Right ventricle myocardium superior (tissue), 1 donor: ENCODE measurements at regions not wholly inside any gene's neighbourhood (a gene's known extent, or its start where the extent isn't known, plus 50 kb on each side); places are given as distances from the start of the nearest gene placed in this dataset.
"Not testable (repeated sequence)": the region's sequence is repeated elsewhere in the genome, so short reads cannot be mapped to it uniquely, and the experiment has no call there.

Source experiments
- ATAC-seq: fragments of 200-7000 bp; cut with Tn5 transposase; one replicate; pipeline ENCODE4 v1.9.1; 2020; ENCODE audit warnings: mild to moderate bottlenecking; ENCODE audit not compliant: poor library complexity
- DNase-seq: peaks from one replicate; pipeline ENCODE4 v3.0.0-alpha.2; 2020
- intact Hi-C: fragments of 100-400 bp; cut with DNase I; formaldehyde crosslinking; loops from one replicate; pipeline ENCODE4 v1.11.2; 2022
- donor health status: DM: no; HTN: yes; CAD: no; lungs with severe emphysema.

DNA sequence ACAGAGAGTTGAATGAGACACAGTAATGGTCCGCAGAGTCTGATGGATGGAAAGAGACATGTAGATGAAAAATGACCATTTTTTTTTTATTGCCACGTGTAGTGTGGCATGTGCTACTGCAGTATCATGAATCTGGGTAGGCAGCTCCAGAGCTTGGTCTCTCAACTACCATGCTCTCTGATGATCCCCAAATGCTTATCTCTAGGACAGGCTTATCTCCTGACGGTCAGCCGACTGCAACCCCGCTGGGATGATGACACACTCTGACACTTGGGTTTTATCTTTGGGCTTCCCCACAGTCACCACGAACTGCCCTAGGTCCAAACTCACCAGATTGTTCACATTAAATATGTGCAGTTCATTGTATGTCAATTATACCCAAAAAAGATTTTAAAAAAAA lies 239.7 kb downstream of the QDPR start:
- ATAC-seq (peak; percentile 18), DNase-seq (no peak)
- intact Hi-C loops, result no loop called here

- DNase-seq (no peak), ATAC-seq (no peak)
- intact Hi-C loops, result no loop called here
Observed at GRCh38 chr4:17265653-17266052, 246.2 kb downstream of the QDPR start.

- DNase-seq (no peak), ATAC-seq (no peak)
- intact Hi-C loops, result no loop called here
Observed at GRCh38 chr4:17265139-17265538, 246.8 kb downstream of the QDPR start.

GRCh38 chr4:17260166-17260907 lies 251.6 kb downstream of the QDPR start:
- ATAC-seq (no peak), DNase-seq (no peak)
- intact Hi-C loops, result no loop called here

- no peak for ATAC-seq
Observed at GRCh38 chr4:17258106-17258505, 253.8 kb downstream of the QDPR start.

DNA sequence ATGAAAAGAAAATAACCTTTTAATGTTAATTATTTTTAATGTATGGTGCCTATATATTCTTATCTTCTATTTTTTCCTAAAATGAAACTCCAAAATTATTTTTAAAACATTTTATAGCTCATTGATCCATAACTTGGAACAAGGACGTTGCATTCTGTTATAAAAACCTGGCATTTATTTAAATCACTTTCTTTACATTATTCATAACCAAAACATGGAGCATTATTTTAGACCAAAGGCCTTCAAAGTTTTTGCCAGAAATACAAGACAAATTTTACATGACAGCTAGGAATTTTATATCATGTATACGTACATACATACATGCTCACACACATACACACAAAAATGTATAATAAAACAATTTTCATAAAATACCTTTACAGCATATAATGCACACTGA lies 259.8 kb downstream of the QDPR start:
- ATAC-seq (no peak), DNase-seq (no peak)
- intact Hi-C loops, result no loop called here

More at GRCh38 chr4:17258106-17258505, 253.8 kb downstream of the QDPR start:
- DNase-seq, result no peak
- intact Hi-C loops, result no loop called here

GRCh38 chr4:17251101-17251500 lies 260.8 kb downstream of the QDPR start:
- DNase-seq, result no peak
- no peak for ATAC-seq
- intact Hi-C loops, result no loop called here

- ATAC-seq, result no peak
- intact Hi-C loops, result no loop called here
- no peak for DNase-seq
Observed at GRCh38 chr4:17250591-17250990, 261.3 kb downstream of the QDPR start.

- intact Hi-C loops, result no loop called here
- ATAC-seq (no peak), DNase-seq (no peak)
Observed at GRCh38 chr4:17246656-17247055, 265.2 kb downstream of the QDPR start.

- intact Hi-C loops, result no loop called here
- DNase-seq (no peak), ATAC-seq (peak; percentile 51)
Observed at GRCh38 chr4:17241835-17242234, 270.1 kb downstream of the QDPR start.

DNA sequence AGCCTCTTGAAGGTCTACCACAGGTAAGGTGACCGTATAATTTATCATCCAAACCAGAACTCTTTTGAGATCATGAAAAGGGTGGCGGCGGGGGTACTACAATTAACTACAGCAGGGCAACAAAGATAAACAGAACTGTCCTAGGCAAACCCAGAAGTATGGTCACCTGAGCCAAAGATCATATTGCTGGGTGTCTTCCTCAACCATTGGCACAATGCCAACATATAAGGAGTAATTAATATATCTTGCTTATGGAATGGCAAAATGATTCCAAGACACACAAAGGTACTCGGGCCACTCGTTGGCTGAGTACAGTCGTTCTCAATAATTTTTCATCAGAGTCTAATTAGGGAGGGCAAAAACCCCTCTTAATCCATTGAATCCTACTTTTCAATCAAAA lies 273.3 kb downstream of the QDPR start:
- no peak for ATAC-seq
- intact Hi-C loops, result no loop called here

GRCh38 chr4:17236686-17237085 lies 275.2 kb downstream of the QDPR start:
- ATAC-seq, result no peak

More for the DNA sequence above, 273.3 kb downstream of the QDPR start:
- no peak for DNase-seq

GRCh38 chr4:17234678-17235077 lies 277.2 kb downstream of the QDPR start:
- intact Hi-C loops, result no loop called here
- DNase-seq (no peak), ATAC-seq (no peak)

More at GRCh38 chr4:17236686-17237085, 275.2 kb downstream of the QDPR start:
- intact Hi-C loops, result no loop called here
- no peak for DNase-seq

DNA sequence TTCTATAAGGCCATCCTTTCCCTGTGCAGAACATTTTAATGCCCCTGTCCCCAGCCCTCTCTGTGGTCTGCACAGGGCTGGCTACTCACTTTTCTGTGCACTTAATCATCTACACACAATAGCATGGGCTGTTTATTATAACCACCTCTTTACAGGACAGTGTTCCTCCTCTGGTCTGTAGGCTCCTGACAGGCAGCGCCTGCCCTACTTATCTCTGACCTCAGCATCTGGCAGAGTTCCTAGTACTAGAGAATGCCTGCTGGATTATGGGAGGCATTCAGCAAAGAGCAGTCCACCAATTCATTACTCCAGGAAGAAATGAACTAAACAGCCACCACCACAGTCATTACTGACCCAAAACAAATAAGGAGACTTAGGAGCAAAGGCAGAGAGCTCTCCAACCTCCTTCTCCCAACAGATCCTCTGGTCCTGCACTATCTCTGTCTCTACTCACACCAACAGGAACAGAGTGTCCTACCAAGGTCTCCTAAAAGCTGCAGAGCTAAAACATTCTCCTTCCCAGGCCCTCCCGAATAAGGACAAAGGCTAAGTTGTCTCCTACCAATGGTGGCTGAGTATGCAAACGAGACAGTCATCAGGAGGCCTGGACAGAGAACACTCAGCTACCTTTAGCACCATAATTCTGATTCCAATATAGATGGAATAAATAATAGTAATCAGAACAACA lies 279.2 kb downstream of the QDPR start:
- intact Hi-C loops, result no loop called here
- peak; percentile 96 for ATAC-seq
- DNase-seq, result peak; percentile 50

GRCh38 chr4:17231880-17232475 lies 279.9 kb downstream of the QDPR start:
- ATAC-seq (peak; percentile 78), DNase-seq (peak; percentile 76)
- intact Hi-C loops, result not testable (repeated sequence)

DNA sequence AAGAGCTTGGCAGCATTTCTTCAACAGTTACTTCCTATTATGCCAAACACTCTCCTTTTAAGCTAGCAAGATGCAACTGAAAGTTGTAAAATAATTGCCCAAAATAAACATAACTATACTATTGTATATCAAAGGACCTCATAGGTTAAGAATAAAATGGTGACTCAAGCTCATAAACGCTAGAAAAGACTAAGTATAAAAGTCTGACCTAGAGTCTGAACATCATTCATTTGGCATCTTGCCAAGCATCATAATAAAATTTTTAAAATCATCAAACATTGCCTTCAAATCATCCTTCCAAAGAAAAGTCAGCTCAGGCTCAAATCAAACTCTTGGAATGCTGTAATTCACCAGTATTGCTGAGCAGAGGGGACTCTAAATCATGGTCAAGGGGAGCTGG lies 281.2 kb downstream of the QDPR start:
- DNase-seq (no peak), ATAC-seq (no peak)
- intact Hi-C loops, result no loop called here

DNA sequence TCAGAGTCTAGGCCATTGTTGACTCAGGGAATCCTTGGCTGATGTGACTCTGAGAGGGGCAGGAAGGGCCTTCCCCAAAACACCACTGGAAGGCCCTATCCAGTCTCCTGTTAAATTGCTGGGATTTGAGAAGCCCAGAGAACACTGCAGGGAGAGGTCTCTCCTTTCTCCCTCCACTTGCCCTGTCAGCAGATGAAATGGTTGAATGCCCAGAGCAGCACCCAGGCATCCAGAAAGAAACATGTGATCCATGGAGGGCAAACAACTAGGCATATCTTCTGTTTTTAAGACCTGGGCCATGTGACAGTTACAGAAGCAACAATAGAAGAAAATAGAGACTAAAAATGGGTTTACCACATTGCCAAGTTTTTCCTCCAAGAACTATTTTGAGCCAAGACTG lies 291.1 kb downstream of the QDPR start:
- DNase-seq, result no peak
- no peak for ATAC-seq
- intact Hi-C loops, result no loop called here

- intact Hi-C loops, result no loop called here
- ATAC-seq (no peak), DNase-seq (no peak)
Observed at GRCh38 chr4:17218786-17219185, 293.1 kb downstream of the QDPR start.

DNA sequence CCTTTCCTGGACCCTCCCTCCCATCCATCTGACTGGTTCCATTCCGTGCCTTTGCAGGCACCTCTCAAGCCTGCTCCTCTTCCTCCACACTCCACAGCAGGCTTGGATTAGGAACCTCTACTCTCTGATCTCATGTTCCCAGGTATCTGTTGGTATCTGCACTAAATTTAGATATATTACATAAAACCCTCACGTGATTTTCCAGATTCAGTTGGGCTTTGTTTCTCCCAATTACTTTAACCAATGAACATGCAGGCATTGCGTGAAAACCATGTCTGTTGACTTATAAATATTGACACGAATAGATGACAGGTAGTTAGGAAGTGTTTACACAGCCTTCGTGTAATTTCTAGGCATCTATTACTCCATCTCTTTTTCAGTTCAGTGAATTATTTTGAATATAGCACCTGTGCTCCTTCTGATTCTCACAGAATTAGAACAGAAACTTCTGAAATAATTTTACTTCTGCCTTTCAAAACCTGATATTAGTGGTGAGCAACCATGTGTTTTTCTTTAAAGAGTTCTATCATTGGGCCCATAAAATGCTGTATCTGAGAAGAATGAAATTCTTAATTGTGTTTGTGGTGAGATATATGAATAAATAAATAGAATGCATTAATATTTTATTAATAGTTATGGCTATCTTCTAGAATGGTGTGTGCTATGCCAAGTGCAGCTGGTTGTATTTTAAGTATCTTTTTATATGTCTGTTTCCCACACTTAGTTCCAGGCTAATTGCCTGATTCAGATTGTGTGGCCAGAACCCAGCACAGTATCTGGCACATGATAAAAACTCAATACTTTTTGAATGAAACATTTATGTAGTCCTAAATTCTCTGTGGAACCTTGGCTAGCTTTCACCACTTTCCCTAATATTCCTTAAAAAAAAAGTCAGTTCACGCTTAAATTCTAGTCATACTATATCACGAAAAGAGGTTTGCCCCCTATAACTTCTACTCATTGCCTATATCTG lies 304.8 kb downstream of the QDPR start:
- intact Hi-C loops, result no loop called here
- DNase-seq, result no peak
- ATAC-seq, result peak; percentile 81
